Forelimb muscle (tissue), 1 donor: ENCODE measurements at regions not wholly inside any gene's neighbourhood (a gene's known extent, or its start where the extent isn't known, plus 50 kb on each side); places are given as distances from the start of the nearest gene placed in this dataset.
A peak's percentile ranks its signal among the peaks of the same experiment; 100 is the strongest.

Experiments used
- DNase-seq: peaks from one replicate; pipeline ENCODE4 v3.0.0-alpha.2; 2013; ENCODE audit warnings: low read depth

DNA sequence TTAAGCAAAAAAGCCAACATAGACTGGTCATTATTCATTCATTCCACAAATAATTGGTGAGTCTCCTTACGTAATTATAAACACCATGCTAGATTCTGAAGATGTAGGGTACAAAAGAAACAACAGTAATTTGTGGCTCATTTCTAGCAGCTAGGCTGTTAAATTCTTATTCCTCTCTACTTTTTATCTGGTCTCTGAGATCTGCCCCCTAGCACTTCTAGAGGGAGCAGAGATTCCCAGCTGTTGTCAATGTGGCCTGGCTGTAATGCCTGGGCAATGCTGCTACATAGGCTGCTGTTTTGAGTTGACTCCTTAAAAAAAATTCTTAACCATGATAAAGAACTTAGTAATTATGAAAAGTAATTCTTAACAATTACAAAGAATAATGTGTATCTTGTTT lies 434.9 kb upstream of the THRB start:
- DNase-seq: no peak

- no peak for DNase-seq
Observed at GRCh38 chr3:24933401-24933800, 438.8 kb upstream of the THRB start.

DNA sequence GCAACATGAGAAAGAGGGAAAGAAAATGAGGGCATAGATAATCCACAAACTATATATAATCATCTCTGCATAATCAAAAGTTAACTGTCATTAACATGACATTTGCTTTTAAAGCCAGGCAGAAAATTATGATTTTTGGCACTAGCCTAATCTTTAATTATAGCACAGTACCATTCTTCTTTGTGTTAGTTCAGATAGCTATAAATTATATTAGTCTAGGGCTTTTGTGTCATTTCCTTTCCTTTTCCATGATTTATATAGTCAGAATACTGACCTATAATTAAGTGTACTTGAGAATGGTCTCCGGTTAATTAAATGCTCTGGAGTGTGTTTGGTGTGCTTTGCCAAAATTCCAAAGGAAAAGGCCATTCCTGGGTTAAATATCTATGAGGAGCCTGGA lies 441.9 kb upstream of the THRB start:
- no peak for DNase-seq

- no peak for DNase-seq
Observed at GRCh38 chr3:24937228-24937627, 442.6 kb upstream of the THRB start.

DNA sequence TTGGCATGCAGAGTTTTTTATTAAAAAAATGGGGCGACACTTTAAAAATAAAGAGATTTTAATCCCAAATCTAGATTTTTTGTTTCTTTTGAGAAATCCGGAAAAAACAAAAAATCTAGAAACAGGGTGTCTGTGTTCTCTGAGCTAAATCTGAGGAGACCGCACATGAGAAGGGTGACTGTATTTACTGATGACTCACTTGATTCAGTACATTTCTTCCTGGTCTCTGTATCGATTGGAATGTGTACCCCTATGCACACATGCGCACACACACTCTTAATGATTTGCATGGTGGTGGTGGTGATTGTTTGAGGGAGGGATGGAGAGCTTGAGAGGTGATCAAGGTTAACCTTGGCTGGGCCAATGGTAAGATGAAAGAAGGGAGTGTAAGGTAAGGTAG lies 443.1 kb upstream of the THRB start:
- DNase-seq: no peak

GRCh38 chr3:24943961-24944360 lies 449.3 kb upstream of the THRB start:
- DNase-seq: no peak

DNA sequence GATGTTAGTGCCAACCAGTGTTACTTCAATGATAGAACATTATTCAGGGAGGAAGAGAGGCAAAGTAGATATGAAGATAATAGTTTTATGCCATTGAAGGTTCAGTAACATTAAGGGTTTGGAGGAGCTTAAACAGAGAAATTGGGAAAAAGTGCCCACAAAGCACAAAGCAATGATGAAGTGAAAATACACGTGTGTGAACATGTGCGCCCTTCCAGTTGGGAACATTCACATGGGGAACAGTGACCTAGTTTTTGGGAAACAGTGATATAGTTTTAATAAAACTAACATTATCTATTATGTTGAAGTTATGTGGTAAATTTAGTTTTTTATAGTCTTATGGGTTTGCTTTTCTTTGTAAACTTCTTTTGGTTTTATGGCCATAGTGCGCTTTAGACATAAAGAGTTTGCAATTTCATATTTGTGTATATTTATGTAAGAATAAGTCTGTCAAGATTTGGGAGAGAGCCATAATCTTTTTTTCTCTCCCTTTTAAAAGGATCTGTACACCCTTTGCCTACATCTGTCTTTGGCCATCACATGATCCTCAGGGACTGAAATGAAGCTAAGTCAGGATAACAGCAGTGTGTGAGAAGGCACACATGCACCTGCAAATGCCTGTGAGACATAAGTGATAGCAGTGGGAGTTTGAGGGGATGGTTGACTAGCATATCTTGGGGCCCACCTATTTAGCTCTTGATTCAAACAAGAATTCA lies 450.3 kb upstream of the THRB start:
- no peak for DNase-seq

DNA sequence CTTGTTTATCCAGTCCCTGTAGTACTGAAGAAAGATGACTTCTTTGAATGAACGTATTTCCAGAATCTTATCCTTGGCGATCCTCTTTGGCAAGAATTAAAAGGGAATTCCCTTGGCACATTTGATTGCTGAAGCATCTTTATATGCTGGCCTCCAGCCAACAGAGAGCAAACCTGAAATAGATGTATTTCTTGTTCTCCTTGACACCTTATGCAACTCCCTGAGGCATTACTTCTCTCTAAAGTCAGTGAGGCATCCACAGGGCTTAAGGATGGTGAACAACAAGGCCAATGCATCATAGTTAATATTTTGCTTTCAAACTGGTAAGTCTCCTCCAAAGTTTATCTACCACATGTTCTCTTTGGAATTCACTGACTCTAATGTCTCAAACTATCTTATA lies 450.9 kb upstream of the THRB start:
- no peak for DNase-seq

- no peak for DNase-seq
Observed at GRCh38 chr3:24947103-24947502, 452.5 kb upstream of the THRB start.

GRCh38 chr3:24951180-24951579 lies 456.5 kb upstream of the THRB start:
- no peak for DNase-seq

GRCh38 chr3:24952388-24952787 lies 457.7 kb upstream of the THRB start:
- DNase-seq: no peak

GRCh38 chr3:24953060-24953771 lies 458.6 kb upstream of the THRB start:
- no peak for DNase-seq

- no peak for DNase-seq
Observed at GRCh38 chr3:24956613-24957012, 462.0 kb upstream of the THRB start.

DNA sequence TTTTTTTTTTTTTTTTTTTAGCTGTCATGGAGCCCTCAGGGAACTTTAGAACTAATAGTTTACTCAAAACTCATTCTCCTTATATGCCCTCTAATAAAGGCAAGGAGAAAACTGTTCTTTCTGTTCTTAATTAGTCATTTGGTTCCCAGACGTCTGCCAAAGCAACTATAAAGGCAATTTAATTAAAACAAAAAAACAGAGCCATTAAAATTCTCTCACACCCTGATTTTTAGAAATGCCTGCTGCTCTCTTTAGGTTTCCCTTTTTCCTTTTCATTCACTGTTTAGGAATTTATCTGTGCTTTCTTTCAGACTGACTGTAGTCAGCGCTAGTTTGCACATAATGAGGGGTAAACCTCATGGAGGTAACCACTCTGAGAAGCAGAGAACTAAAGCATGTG lies 463.6 kb upstream of the THRB start:
- DNase-seq: no peak

DNA sequence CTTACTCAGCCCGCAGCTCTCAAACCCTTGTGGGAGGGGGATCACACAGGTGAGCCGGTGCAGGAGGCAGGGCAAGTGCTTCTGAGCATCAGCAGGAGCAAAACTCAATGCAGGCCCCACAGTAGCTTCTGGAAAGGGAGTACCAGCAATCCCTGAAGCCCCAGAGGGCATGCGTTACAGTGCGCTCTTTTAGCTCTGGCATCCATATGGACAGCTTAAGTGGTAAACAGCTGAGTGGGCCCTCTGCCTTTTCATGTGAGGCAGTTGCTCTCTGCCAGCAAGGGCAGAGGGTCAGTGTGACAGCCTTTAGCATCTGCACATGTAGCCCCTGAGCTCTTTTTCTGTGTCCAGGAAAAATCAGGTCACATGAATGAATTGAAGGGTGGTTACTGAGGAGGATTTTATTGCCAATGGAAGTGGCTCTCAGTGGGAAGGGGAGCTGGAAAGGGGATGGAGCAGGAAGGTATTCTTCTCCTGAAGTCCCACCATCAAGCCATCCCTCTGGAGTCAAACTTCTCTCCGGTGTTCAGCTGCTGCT lies 464.3 kb upstream of the THRB start:
- DNase-seq: no peak

DNA sequence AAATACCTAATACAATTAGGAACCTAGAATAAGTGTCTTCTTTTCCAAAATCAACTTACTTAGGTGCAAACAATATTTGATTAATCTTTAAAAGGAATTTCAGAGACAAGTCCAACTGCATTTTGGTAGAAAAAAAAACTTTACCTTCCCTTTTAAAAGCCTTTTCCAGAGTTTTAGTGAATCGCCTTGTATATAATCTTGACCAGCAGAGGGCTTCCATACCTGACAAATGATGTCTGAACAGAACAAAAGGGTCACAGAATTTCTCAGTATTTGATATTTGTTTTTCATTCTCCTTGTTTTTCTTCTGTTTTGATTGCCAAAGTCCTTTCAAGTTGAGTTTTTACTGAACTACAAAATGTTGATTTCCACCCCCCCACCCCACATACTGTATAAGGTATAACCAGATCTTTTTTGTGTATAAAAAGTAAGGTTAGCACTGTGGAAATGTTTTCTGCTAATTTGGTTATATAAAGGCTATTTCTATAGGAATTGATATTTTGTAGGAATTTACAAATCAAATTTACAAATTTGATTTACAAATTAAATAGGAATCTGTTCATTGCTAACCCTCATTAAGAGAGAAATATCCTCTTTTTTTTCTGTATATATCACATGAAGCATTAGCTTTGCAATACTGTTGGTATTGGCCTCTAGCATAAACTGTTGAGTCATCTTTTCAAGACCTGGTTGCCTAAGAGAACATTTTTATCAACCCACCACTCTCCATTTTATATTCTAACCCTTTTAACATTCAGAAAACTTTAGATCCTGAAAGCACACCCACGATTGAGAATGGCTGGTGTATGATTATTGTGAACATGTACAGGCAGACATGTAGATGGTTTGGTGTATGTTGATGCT lies 464.1 kb upstream of the RARB start:
- peak; percentile 25 for DNase-seq

GRCh38 chr3:24965706-24966385 lies 462.2 kb upstream of the RARB start:
- no peak for DNase-seq

DNA sequence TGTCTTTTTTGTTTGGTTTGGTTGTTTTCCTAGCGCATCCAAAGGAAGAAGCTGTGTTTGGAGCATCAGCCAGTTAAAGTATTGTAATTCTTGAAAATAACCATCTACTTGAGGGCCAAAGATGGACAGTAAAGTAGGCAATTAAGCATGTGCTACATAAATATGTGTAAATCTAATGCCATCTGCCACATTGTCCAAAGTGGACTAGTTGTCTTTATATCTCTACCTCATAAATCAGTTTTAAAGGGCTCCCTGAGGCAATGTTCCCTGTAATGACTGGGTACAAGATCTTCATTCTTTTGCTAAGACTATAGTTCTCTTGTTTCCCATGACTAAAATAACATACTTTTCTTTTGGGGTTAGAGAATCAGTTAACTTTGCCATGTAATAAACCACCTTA lies 460.0 kb upstream of the RARB start:
- DNase-seq: no peak

DNA sequence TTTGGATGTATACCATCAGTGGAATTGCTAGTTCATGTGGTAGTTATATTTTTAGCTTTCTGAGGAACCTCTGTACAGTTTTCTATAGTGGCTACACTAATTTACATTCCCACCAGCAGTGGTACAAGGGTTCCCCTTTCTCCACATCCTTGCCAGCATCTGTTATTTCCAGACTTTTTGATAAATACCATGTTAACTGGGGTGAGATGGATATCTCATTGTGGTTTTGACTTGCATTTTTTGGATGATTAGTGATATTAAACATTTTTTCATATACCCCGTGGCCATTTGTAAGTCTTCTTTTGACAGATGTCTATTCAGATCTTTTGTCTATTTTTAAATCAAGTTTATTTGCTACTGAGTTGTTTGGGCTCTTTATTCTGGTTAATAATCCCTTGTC lies 455.6 kb upstream of the RARB start:
- no peak for DNase-seq

- DNase-seq: no peak
Observed at GRCh38 chr3:24981309-24981708, 446.8 kb upstream of the RARB start.

- DNase-seq: no peak
Observed at GRCh38 chr3:24981924-24982323, 446.1 kb upstream of the RARB start.

- DNase-seq: no peak
Observed at GRCh38 chr3:24985668-24986067, 442.4 kb upstream of the RARB start.
